ENCODE measurements at regions not wholly inside any gene's neighbourhood (a gene's known extent, or its start where the extent isn't known, plus 50 kb on each side); places are given as distances from the start of the nearest gene placed in this dataset.
A peak's percentile ranks its signal among the peaks of the same experiment; 100 is the strongest.

DNA sequence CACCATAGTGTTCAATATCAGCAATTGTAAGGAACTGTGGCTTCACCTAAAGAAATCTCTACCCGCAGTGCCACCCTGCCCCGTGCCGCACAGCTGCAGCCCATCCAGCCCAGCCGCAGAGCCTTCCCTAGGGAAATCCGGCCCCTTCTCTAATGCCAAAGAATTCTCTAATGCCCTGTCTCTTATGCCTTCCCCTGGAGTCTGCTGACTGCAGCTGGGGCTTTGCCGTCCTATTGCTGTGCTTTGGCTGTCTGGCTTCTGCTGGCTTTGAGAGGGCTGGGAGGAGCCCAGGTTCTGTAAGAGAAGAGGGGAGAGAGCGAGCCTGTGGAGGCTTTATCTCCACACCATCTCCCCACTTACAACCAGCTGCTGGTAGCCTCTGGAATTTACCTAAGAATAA is 85.9 kb upstream of the HELT start:
- H3K9ac ChIP-seq (ENCODE audit: low read depth, low read length), result no peak overlapping the region
- TF ChIP-seq, protein P1, sequence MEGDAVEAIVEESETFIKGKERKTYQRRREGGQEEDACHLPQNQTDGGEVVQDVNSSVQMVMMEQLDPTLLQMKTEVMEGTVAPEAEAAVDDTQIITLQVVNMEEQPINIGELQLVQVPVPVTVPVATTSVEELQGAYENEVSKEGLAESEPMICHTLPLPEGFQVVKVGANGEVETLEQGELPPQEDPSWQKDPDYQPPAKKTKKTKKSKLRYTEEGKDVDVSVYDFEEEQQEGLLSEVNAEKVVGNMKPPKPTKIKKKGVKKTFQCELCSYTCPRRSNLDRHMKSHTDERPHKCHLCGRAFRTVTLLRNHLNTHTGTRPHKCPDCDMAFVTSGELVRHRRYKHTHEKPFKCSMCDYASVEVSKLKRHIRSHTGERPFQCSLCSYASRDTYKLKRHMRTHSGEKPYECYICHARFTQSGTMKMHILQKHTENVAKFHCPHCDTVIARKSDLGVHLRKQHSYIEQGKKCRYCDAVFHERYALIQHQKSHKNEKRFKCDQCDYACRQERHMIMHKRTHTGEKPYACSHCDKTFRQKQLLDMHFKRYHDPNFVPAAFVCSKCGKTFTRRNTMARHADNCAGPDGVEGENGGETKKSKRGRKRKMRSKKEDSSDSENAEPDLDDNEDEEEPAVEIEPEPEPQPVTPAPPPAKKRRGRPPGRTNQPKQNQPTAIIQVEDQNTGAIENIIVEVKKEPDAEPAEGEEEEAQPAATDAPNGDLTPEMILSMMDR (IDR thresholded peaks at IDR 0.05; ENCODE audit: borderline replicate concordance, extremely low read depth, low read length, poor library complexity, severe bottlenecking), result no peak
- no peak for TF ChIP-seq EZH2 (IDR thresholded peaks at IDR 0.05; ENCODE audit: borderline replicate concordance, low read depth, low read length, severe bottlenecking)
- H4K20me1 ChIP-seq (ENCODE audit: insufficient read depth, low read length), result no peaks in the 10 kb centered on the region
- H3K4me2 ChIP-seq (ENCODE audit: insufficient read depth, low read length), result no peak overlapping the region
- H3K27me3 ChIP-seq (ENCODE audit: insufficient read depth, low read length, poor library complexity), result no peaks in the 10 kb centered on the region
- H2AFZ ChIP-seq (ENCODE audit: low read depth, low read length), result no peak overlapping the region
- no peaks in the 10 kb centered on the region for H3K9me3 ChIP-seq (ENCODE audit: insufficient read depth, low read length, severe bottlenecking)
- DNase-seq (no peak), ATAC-seq (ENCODE audit: insufficient read depth, low read depth) (0 out of 3 replicates have a peak, but pooled peaks have one; percentile 35)
- H3K27ac ChIP-seq (ENCODE audit: low read length), result no peak overlapping the region
- no peaks in the 10 kb centered on the region for H3K79me2 ChIP-seq (ENCODE audit: insufficient read depth, low read length)
- no peak overlapping the region for H3K4me3 ChIP-seq (ENCODE audit: low read depth in 1 of 2, low read length in 2 of 2)
- no peaks in the 10 kb centered on the region for H3K36me3 ChIP-seq (ENCODE audit: insufficient read depth, low read length)
- no peaks in the 10 kb centered on the region for H3K4me1 ChIP-seq (ENCODE audit: insufficient read depth, low read length)

- no peak overlapping the region for H3K9ac ChIP-seq (ENCODE audit: low read depth, low read length)
- H3K4me3 ChIP-seq (ENCODE audit: low read depth in 1 of 2, low read length in 2 of 2), result no peak overlapping the region
- H3K4me2 ChIP-seq (ENCODE audit: insufficient read depth, low read length), result no peak overlapping the region
- no peak overlapping the region for H2AFZ ChIP-seq (ENCODE audit: low read depth, low read length)
- no peaks in the 10 kb centered on the region for H3K36me3 ChIP-seq (ENCODE audit: insufficient read depth, low read length)
- no peaks in the 10 kb centered on the region for H4K20me1 ChIP-seq (ENCODE audit: insufficient read depth, low read length)
- TF ChIP-seq, protein P1 (IDR thresholded peaks at IDR 0.05; ENCODE audit: borderline replicate concordance, extremely low read depth, low read length, poor library complexity, severe bottlenecking), result no peak
- no peak for TF ChIP-seq EZH2 (IDR thresholded peaks at IDR 0.05; ENCODE audit: borderline replicate concordance, low read depth, low read length, severe bottlenecking)
- H3K27ac ChIP-seq (ENCODE audit: low read length), result no peak overlapping the region
- DNase-seq (no peak), ATAC-seq (ENCODE audit: insufficient read depth, low read depth) (no peak)
- H3K4me1 ChIP-seq (ENCODE audit: insufficient read depth, low read length), result no peaks in the 10 kb centered on the region
- H3K79me2 ChIP-seq (ENCODE audit: insufficient read depth, low read length), result no peaks in the 10 kb centered on the region
- H3K27me3 ChIP-seq (ENCODE audit: insufficient read depth, low read length, poor library complexity), result no peaks in the 10 kb centered on the region
- no peaks in the 10 kb centered on the region for H3K9me3 ChIP-seq (ENCODE audit: insufficient read depth, low read length, severe bottlenecking)
These were observed 85.0 kb upstream of the HELT start for GRCh38 chr4:184933311-184933710.

DNA sequence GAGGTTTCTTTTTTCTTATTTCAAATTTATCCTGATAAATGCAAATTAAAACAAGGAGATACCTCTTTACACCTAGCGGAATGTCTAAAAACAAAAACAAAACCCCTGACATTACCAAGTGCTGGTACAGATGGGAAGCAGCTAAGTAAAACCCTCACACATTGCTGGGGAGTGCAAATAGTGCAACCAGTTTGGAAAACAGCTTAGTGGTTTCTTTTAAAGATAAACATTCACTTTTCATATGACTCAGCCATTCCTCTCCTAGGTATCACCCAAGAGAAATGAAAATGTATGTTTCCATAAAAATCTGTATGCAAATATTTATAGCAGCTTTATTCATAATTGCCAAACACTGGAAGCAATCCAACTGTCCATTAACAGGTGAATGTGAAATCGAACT is 84.1 kb upstream of the HELT start:
- Histone ChIP-seq H3K36me3 (ENCODE audit: insufficient read depth, low read length) (no peaks in the 10 kb centered on the region), H3K9me3 (ENCODE audit: insufficient read depth, low read length, severe bottlenecking) (no peaks in the 10 kb centered on the region), H3K79me2 (ENCODE audit: insufficient read depth, low read length) (no peaks in the 10 kb centered on the region), H3K4me3 (ENCODE audit: low read depth in 1 of 2, low read length in 2 of 2) (no peak overlapping the region), H3K4me2 (ENCODE audit: insufficient read depth, low read length) (no peak overlapping the region), H2AFZ (ENCODE audit: low read depth, low read length) (no peak overlapping the region), H3K27ac (ENCODE audit: low read length) (no peak overlapping the region), H3K9ac (ENCODE audit: low read depth, low read length) (no peak overlapping the region), H3K27me3 (ENCODE audit: insufficient read depth, low read length, poor library complexity) (no peaks in the 10 kb centered on the region), H3K4me1 (ENCODE audit: insufficient read depth, low read length) (no peaks in the 10 kb centered on the region), H4K20me1 (ENCODE audit: insufficient read depth, low read length) (no peaks in the 10 kb centered on the region)
- TF ChIP-seq, protein P1 (IDR thresholded peaks at IDR 0.05; ENCODE audit: borderline replicate concordance, extremely low read depth, low read length, poor library complexity, severe bottlenecking), result no peak
- no peak for TF ChIP-seq EZH2 (IDR thresholded peaks at IDR 0.05; ENCODE audit: borderline replicate concordance, low read depth, low read length, severe bottlenecking)
- ATAC-seq (ENCODE audit: insufficient read depth, low read depth) (no peak), DNase-seq (no peak)

DNA sequence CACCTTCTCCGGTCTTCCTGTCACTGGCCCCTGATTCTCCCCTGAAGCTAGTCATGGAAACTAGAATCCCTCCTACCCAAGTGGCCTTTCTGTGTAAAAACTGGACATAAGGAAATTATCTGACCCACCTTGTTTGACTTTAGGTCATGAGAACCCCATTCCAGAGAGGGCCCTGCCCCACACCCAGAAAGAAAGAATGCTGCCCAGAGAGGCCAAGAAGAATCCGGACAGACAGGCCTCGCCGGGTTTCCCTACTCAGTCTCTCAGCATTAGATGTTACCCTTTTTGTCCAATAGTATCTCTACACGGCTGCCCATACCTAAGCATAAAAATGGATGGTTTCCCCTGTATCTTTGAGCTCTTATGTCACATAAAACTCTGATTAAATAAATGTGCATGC is 83.3 kb upstream of the HELT start:
- H3K9me3 ChIP-seq (ENCODE audit: insufficient read depth, low read length, severe bottlenecking), result no peaks in the 10 kb centered on the region
- no peak overlapping the region for H3K27ac ChIP-seq (ENCODE audit: low read length)
- H3K4me1 ChIP-seq (ENCODE audit: insufficient read depth, low read length), result no peaks in the 10 kb centered on the region
- no peaks in the 10 kb centered on the region for H4K20me1 ChIP-seq (ENCODE audit: insufficient read depth, low read length)
- H3K36me3 ChIP-seq (ENCODE audit: insufficient read depth, low read length), result no peaks in the 10 kb centered on the region
- no peak overlapping the region for H3K4me3 ChIP-seq (ENCODE audit: low read depth in 1 of 2, low read length in 2 of 2)
- no peaks in the 10 kb centered on the region for H3K27me3 ChIP-seq (ENCODE audit: insufficient read depth, low read length, poor library complexity)
- no peak overlapping the region for H2AFZ ChIP-seq (ENCODE audit: low read depth, low read length)
- DNase-seq (no peak), ATAC-seq (ENCODE audit: insufficient read depth, low read depth) (no peak)
- H3K79me2 ChIP-seq (ENCODE audit: insufficient read depth, low read length), result no peaks in the 10 kb centered on the region
- H3K9ac ChIP-seq (ENCODE audit: low read depth, low read length), result no peak overlapping the region
- TF ChIP-seq, protein P1 (IDR thresholded peaks at IDR 0.05; ENCODE audit: borderline replicate concordance, extremely low read depth, low read length, poor library complexity, severe bottlenecking), result no peak
- no peak for TF ChIP-seq EZH2 (IDR thresholded peaks at IDR 0.05; ENCODE audit: borderline replicate concordance, low read depth, low read length, severe bottlenecking)
- H3K4me2 ChIP-seq (ENCODE audit: insufficient read depth, low read length), result no peak overlapping the region

All from DND-41 (cell line).